ENCODE measurements at regions not wholly inside any gene's neighbourhood (a gene's known extent, or its start where the extent isn't known, plus 50 kb on each side); places are given as distances from the start of the nearest gene placed in this dataset.
"Not testable (repeated sequence)": the region's sequence is repeated elsewhere in the genome, so short reads cannot be mapped to it uniquely, and the experiment has no call there.

DNA sequence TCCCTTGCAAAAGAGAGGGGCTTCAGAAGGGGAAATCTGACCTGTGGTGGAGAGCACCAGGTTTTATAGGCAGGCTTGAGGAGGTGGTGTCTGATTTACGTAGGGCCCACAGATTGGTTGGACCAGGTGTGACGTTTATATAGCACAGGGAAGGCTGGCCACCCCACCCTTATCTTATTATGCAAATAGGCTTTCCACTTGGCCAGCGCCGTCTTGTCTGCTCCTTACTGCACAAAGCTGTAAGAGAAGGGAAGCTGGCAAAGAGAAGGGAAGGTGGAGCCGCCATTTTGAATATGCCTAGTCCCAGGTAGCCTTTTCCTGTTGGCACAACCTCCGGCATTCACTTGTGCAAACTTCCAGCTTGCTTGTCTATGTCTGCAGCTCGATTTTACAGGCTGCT is 221.4 kb downstream of the GATA3 start:
- no peak for TF ChIP-seq CTCF (IDR thresholded peaks at IDR 0.05; ENCODE audit: borderline replicate concordance, insufficient read depth, low read depth, low read length)
- H3K4me3 ChIP-seq (ENCODE audit: low read depth, low read length), result no peak overlapping the region

GRCh38 chr10:8278099-8278498 is 223.6 kb downstream of the GATA3 start:
- no peak for TF ChIP-seq CTCF (IDR thresholded peaks at IDR 0.05; ENCODE audit: borderline replicate concordance, insufficient read depth, low read depth, low read length)
- no peak overlapping the region for H3K4me3 ChIP-seq (ENCODE audit: low read depth, low read length)

- no peak for TF ChIP-seq CTCF (IDR thresholded peaks at IDR 0.05; ENCODE audit: borderline replicate concordance, insufficient read depth, low read depth, low read length)
- H3K4me3 ChIP-seq (ENCODE audit: low read depth, low read length), result no peak overlapping the region
These were observed 225.1 kb downstream of the GATA3 start for GRCh38 chr10:8279598-8279997.

DNA sequence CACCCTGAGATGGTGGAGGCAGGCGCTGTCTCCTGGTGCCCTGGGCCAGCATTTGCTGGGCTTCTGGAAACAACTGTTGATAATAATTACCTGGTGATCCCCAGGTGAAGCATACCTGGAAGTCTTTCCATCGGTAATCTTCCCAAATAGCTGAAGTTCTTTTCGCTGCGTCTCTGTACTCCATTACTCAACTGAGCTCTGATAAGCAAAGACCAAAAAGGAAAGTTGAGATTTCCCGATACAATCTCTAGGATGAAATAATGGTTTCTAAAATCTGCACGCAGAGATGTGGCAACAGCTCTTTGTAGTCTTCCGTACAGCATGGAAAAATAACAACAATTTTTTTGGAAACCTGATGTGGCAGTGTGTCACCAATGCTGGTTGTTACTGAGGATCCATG is 226.5 kb downstream of the GATA3 start:
- no peak overlapping the region for H3K4me3 ChIP-seq (ENCODE audit: low read depth, low read length)

DNA sequence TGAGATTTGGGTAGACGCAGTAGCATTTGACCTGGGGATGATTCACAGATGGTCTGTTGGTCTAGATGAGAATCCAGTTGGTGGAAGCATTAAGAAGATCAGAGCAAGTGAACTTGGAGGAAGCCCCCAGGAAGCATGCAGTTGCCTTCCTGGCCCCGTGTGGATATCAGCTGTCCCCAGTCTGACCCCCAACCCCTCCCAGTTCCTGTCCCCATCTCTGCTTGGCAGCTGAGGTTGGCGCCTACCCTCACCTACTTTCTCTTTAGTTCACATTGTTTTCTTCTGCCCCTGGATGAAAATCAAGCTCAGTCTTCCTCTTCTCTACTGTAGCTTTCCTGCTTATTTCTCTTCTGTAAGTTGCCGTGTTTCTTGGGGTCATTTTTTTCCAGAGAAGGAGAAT is 227.9 kb downstream of the GATA3 start:
- no peak overlapping the region for H3K4me3 ChIP-seq (ENCODE audit: low read depth, low read length)
- no peak for TF ChIP-seq CTCF (IDR thresholded peaks at IDR 0.05; ENCODE audit: borderline replicate concordance, insufficient read depth, low read depth, low read length)

More for the DNA sequence above, 226.5 kb downstream of the GATA3 start:
- TF ChIP-seq CTCF (IDR thresholded peaks at IDR 0.05; ENCODE audit: borderline replicate concordance, insufficient read depth, low read depth, low read length), result no peak

- H3K4me3 ChIP-seq (ENCODE audit: low read depth, low read length), result no peak overlapping the region
- no peak for TF ChIP-seq CTCF (IDR thresholded peaks at IDR 0.05; ENCODE audit: borderline replicate concordance, insufficient read depth, low read depth, low read length)
These were observed 228.8 kb downstream of the GATA3 start for GRCh38 chr10:8283166-8283905.

- no peak overlapping the region for H3K4me3 ChIP-seq (ENCODE audit: low read depth, low read length)
- TF ChIP-seq CTCF (IDR thresholded peaks at IDR 0.05; ENCODE audit: borderline replicate concordance, insufficient read depth, low read depth, low read length), result no peak
These were observed 229.5 kb downstream of the GATA3 start for GRCh38 chr10:8283986-8284385.

DNA sequence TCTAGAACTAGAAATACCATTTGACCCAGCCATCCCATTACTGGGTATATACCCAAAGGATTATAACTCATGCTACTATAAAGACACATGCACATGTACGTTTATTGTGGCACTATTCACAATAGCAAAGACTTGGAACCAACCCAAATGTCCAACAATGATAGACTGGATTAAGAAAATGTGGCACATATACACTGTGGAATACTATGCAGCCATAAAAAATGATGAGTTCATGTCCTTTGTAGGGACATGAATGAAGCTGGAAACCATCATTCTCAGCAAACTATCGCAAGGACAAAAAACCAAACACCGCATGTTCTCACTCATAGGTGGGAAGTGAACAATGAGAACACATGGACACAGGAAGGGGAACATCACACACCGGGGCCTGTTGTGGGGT is 231.5 kb downstream of the GATA3 start:
- H3K4me3 ChIP-seq (ENCODE audit: low read depth, low read length), result not testable (repeated sequence)

Measured in GM12875 (cell line).